HK-2 (cell line): ENCODE measurements at regions not wholly inside any gene's neighbourhood (a gene's known extent, or its start where the extent isn't known, plus 50 kb on each side); places are given as distances from the start of the nearest gene placed in this dataset.

Experiments
- DNase-seq: peaks from one replicate; pipeline ENCODE4 v3.0.0-alpha.2; 2018; ENCODE audit not compliant: unreplicated experiment

DNA sequence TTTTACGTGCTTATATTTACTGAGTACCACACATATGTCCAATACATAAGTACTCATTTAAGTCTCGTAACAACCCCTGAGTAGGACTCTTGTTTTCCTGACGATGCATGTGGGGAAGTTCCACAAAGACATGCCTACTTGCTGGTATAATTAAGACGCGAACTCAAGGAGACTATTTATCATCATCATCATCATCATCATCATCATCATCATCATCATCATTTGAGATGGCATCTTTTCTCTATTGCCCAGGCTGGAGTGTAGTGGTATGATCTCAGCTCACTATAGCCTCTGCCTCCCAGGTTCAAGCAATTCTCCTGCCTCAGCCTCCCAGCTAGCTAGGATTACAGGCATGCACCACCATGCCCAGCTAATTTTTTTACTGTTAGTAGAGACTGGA, 809.9 kb upstream of the EEF2KMT start:
- DNase-seq: no peak

DNA sequence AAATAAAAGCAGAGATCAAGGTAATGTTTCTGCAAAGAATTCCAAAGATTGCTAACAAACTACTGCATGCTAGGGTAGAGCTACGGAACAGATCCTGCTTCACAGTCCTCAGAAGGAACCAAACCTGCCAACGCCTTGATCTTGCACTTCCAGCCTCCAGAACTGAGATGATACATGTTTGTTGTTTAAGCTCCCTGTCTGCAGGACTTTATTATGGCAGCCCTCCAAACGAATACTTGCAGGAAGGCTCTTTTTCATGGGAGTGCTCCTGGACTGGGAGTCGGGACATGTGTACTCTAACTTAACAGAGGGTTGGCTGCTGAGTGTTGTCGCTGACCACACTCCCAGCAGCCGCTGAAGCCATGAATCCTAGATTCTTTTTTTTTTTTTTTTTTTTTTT, 808.8 kb upstream of the EEF2KMT start:
- no peak for DNase-seq

DNA sequence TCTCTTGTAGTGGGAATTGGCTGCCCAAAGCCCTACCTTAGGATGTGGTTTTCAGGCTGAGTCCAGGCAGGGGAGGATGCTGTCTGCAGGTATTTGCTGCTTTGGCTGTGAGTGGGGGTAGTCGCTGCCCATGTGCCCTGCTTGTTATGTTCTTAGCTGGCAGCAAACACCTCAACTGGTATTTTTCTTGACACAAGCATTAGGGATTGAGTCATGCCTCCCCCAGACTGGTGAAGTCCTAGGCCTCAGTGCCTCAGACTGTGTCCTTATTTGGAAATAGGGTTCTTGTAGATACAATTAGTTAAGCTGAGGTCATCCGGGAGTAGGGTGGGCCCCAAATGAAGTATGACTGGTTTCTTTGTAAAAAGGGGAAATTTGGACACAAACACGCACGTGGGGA, 808.3 kb upstream of the EEF2KMT start:
- no peak for DNase-seq

GRCh38 chr16:5903832-5904231, 806.2 kb upstream of the EEF2KMT start:
- no peak for DNase-seq

- no peak for DNase-seq
These were observed 805.6 kb upstream of the EEF2KMT start for GRCh38 chr16:5903153-5903552.

GRCh38 chr16:5900046-5900445, 802.5 kb upstream of the EEF2KMT start:
- no peak for DNase-seq

DNA sequence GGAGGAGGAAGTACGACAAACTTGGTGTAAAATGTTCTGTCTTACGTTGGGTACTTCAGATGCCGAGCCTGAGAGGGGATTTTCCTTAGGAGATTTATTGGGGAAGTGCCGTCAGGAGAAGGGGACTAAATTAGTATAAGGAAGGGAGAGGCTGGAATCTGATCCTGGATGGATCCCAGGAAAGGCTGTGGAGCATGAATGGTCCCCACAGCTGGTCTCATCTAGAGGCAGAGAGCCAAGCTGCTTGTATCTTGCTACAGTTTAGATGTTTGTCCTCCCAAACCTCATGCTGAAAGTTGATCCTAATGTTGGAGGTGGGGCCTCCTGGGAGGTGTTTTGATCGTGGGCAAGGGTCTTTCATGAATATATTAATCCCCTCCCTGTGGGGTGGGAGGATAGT, 798.4 kb upstream of the EEF2KMT start:
- DNase-seq: no peak

- no peak for DNase-seq
These were observed 797.5 kb upstream of the EEF2KMT start for GRCh38 chr16:5895137-5895536.

DNA sequence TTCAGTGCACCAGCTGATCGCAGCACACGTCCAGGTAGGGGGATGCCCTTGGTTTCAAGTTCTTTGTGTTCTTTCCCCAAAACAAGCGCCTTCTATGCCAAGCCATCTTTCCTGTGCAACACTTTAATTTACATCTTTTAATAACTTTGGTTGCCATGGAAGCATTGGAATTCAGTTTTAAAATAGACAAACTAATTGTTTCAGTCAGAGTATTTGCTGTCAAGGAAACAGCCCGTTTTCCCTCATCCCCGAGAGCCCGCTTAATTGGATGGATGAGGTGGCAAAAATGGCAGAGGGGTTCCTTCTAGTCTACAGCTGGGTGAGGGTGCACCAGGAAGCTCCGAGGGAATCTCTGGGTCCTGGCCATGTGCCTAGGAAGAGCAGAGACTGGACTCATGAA, 793.7 kb upstream of the EEF2KMT start:
- no peak for DNase-seq

DNA sequence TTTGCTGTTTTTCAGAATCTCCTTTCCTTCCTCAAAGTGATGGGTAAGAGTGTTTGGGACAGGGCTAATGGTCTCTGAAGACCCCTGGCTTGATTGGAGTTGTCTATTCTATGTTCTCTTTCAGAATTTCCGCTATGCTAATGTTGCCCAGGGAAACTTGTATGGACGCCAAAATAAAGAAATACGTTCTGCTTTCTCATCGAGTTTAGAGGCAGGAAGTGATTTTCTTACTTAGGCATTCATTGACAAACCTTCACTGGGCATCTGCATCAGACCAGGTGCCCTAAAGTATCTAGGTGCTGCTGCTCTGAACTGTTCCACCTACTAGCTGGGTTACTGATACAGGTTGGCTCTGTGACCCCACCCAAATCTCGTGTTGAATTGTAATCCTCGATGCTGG, 787.9 kb upstream of the EEF2KMT start:
- no peak for DNase-seq

DNA sequence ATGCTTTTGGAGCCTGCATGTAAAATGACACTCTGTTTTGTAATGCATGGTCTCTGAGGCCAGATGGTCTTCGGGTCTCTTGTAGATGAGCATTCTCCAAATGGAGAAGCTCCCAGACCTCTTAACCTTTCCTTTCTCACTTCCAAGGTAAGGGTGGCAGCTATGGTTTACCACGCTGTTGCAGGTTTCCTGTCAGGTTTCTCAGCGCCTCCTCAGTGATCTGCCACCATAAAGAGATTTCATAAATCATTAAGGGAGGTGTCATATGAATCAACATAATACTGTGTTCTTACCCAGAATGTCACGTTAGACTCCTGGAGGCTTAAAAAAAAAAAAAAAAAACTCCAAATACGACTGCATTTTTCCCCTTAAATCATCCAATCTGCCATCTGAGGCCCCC, 787.4 kb upstream of the EEF2KMT start:
- no peak for DNase-seq

GRCh38 chr16:5884339-5884738, 786.7 kb upstream of the EEF2KMT start:
- no peak for DNase-seq

- DNase-seq: no peak
These were observed 784.6 kb upstream of the EEF2KMT start for GRCh38 chr16:5882087-5882640.

GRCh38 chr16:5875416-5875815, 777.8 kb upstream of the EEF2KMT start:
- DNase-seq: no peak

GRCh38 chr16:5874899-5875298, 777.3 kb upstream of the EEF2KMT start:
- DNase-seq: no peak

- no peak for DNase-seq
These were observed 775.6 kb upstream of the EEF2KMT start for GRCh38 chr16:5873221-5873620.

DNA sequence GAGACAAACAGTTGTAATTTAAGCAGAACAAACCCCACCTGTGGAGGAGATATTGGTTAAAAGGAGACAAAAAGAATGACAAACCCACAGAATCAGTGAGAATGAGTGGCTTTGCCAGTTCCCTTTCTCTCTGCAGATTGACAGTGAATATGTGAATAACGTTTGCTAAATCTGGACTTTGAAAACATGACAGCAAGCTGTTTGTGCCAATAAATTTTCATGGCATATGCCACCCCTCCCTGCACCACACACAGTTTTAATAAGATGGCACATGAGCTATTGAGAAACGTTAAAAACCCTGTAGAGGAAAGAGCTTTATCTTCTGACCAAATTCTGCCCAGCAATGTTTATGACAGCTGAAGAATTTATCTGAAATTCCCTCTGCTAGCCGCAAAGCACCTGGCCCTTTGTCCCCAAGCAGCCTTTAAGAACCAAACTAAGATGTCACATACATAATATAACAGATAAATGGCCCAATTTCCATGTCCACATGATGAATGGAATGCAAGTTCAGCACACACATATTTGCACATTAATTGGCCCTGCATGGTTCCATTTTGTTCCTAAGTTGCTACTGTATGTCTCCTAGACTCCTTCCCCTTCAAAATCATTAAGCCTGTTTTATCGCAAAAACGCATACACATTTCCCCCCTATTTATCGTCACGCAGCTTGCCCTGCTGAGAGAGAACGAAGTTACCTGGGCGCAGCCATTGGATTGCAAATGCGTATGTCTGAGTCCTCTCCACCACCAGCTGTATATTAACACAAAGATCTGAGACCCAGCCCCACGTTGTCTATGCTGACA, 773.5 kb upstream of the EEF2KMT start:
- no peak for DNase-seq

DNA sequence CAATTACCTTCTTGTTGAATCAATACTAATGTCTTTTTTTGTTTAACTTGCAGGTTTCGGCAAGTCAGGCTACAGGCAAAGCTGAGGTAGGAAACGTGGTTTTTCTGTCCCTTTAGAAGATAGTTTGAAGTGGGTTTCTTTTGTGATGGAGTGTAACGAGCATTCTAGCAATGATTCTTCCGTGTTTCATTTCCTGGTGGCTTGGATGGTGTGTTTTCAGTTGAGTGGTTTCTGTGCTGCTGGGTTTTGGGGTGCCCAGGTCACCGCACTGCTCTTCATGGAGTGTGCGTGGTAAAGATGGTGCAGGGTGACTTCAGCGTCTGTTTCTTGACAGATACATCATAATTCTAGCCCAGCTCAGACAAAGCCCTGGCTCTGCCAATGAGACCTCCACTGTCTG, 769.7 kb upstream of the EEF2KMT start:
- DNase-seq: no peak

DNA sequence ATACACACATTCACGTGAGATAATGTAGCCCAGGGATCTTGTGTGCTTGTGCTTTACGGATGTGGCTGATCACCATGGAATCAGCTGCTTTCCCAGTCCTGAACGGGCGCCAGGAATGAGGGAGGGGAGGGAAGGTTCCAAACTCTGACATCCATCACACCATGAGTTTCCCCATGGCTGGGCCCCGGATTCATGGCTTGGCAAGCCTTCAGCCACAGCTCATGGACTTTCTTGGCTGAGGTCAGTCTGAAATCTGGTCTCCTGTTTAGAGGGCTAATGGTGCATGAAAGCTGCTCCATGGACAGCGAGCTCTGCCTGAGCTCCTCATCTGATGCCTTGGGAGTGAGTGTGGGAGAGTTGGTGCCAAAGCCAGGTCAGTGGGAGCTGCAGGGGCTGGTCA, 767.6 kb upstream of the EEF2KMT start:
- DNase-seq: no peak

DNA sequence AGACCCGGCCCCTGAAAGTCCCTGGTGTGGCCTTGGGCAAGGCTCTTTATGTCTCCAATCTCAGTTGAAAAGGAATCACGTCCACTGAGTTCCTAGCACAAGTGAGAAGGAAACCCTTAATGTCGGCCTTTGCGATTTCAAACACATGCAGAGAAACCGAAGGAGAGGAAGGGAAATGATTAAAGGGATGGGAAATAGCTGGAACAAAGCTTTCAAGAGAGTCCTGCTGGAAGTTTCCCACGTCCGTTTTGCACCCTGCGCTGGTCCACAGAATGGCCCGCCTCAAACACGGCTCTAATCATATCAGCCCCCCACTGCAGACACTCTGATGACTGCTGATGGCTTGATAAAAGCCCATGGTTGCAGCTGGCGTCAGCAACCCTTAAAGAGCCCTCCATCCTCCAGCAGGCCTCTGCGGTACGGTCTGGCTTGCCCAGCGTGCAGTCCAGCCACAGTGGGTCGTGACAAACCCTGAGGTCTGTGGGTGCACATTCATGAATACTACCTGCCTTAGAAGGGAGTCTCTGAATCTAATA, 765.5 kb upstream of the EEF2KMT start:
- DNase-seq: no peak

GRCh38 chr16:5862103-5862840, 764.7 kb upstream of the EEF2KMT start:
- no peak for DNase-seq

DNA sequence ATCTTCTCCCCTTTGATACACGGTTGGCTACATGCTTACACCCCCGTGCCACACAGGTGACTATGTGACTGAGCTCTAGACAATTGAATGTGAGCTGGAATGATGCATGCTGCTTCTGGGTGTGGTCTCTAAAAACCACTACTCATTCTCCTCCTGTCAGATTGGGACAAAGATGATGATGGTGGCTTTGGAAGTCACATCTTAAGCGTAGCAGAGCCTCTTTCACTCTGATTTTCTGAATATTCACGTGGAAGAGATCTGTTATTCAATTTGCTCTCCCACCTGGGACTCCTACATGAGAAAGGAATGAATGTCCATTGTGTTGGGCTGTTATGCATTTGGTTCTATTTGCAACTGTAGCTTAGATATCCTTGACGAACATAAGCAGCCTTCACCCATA, 763.6 kb upstream of the EEF2KMT start:
- DNase-seq: no peak

- DNase-seq: no peak
These were observed 760.6 kb upstream of the EEF2KMT start for GRCh38 chr16:5858180-5858579.
